ENCODE measurements at regions not wholly inside any gene's neighbourhood (a gene's known extent, or its start where the extent isn't known, plus 50 kb on each side); places are given as distances from the start of the nearest gene placed in this dataset.

GRCh38 chr3:174758943-174759342 lies 100.2 kb upstream of the NAALADL2 start:
- no peak overlapping the region for H3K27ac ChIP-seq
- H3K4me1 ChIP-seq = no peaks in the 10 kb centered on the region
- in situ Hi-C loops (cut with MboI; ENCODE audit: low sequenced_read_pairs in 4 of 4) = no loop called here
- intact Hi-C loops (cut with DNase I; ENCODE audit: low total_unique reads) = no loop called here
- no peaks in the 10 kb centered on the region for H3K36me3 ChIP-seq
- H3K27me3 ChIP-seq = no peaks in the 10 kb centered on the region
- no peak overlapping the region for H3K4me3 ChIP-seq
- DNase-seq (no peak), ATAC-seq (no peak)
- no peaks in the 10 kb centered on the region for H3K9me3 ChIP-seq
- no peak for TF ChIP-seq POLR2A (IDR thresholded peaks at IDR 0.05)
- no peak for TF ChIP-seq CTCF (IDR thresholded peaks at IDR 0.05 in 4 of 5, conservative IDR thresholded peaks at IDR 0.05 in 1 of 5)

- Histone ChIP-seq H3K9me3 (no peaks in the 10 kb centered on the region), H3K4me1 (no peaks in the 10 kb centered on the region), H3K27ac (no peak overlapping the region), H3K27me3 (no peaks in the 10 kb centered on the region), H3K4me3 (no peak overlapping the region), H3K36me3 (no peaks in the 10 kb centered on the region)
- no peak for TF ChIP-seq POLR2A (IDR thresholded peaks at IDR 0.05)
- no peak for TF ChIP-seq CTCF (IDR thresholded peaks at IDR 0.05 in 4 of 5, conservative IDR thresholded peaks at IDR 0.05 in 1 of 5)
- ATAC-seq (no peak), DNase-seq (no peak)
- in situ Hi-C loops (cut with MboI; ENCODE audit: low sequenced_read_pairs in 4 of 4) (no loop called here), intact Hi-C loops (cut with DNase I; ENCODE audit: low total_unique reads) (no loop called here)
Measured at GRCh38 chr3:174767406-174767805, 91.7 kb upstream of the NAALADL2 start.

GRCh38 chr3:174767853-174768382 lies 91.2 kb upstream of the NAALADL2 start:
- H3K4me1 ChIP-seq = no peaks in the 10 kb centered on the region
- no peak overlapping the region for H3K4me3 ChIP-seq
- in situ Hi-C loops (cut with MboI; ENCODE audit: low sequenced_read_pairs in 4 of 4) (no loop called here), intact Hi-C loops (cut with DNase I; ENCODE audit: low total_unique reads) (no loop called here)
- DNase-seq (no peak), ATAC-seq (no peak)
- no peak overlapping the region for H3K27ac ChIP-seq
- no peaks in the 10 kb centered on the region for H3K27me3 ChIP-seq
- H3K36me3 ChIP-seq = no peaks in the 10 kb centered on the region
- H3K9me3 ChIP-seq = no peaks in the 10 kb centered on the region
- TF ChIP-seq CTCF (IDR thresholded peaks at IDR 0.05 in 4 of 5, conservative IDR thresholded peaks at IDR 0.05 in 1 of 5) (no peak), POLR2A (IDR thresholded peaks at IDR 0.05) (no peak)

GRCh38 chr3:174769171-174769570 lies 90.0 kb upstream of the NAALADL2 start:
- Histone ChIP-seq H3K27ac (no peak overlapping the region), H3K9me3 (no peaks in the 10 kb centered on the region), H3K27me3 (no peaks in the 10 kb centered on the region), H3K36me3 (no peaks in the 10 kb centered on the region), H3K4me3 (no peak overlapping the region), H3K4me1 (no peaks in the 10 kb centered on the region)
- no peak for ATAC-seq
- TF ChIP-seq POLR2A (IDR thresholded peaks at IDR 0.05) (no peak), CTCF (IDR thresholded peaks at IDR 0.05 in 4 of 5, conservative IDR thresholded peaks at IDR 0.05 in 1 of 5) (no peak)
- DNase-seq = no peak
- intact Hi-C loops (cut with DNase I; ENCODE audit: low total_unique reads) = no loop called here
- in situ Hi-C loops (cut with MboI; ENCODE audit: low sequenced_read_pairs in 4 of 4) = no loop called here

- Histone ChIP-seq H3K9me3 (no peaks in the 10 kb centered on the region), H3K4me1 (no peaks in the 10 kb centered on the region), H3K36me3 (no peaks in the 10 kb centered on the region), H3K27ac (no peak overlapping the region), H3K27me3 (no peaks in the 10 kb centered on the region), H3K4me3 (no peak overlapping the region)
- no peak for ATAC-seq
- TF ChIP-seq POLR2A (IDR thresholded peaks at IDR 0.05) = no peak
- no peak for TF ChIP-seq CTCF (IDR thresholded peaks at IDR 0.05 in 4 of 5, conservative IDR thresholded peaks at IDR 0.05 in 1 of 5)
- intact Hi-C loops (cut with DNase I; ENCODE audit: low total_unique reads) (no loop called here), in situ Hi-C loops (cut with MboI; ENCODE audit: low sequenced_read_pairs in 4 of 4) (no loop called here)
- DNase-seq = no peak
Measured at GRCh38 chr3:174775603-174776002, 83.5 kb upstream of the NAALADL2 start.

All from gastrocnemius medialis (tissue), 4 donors.